SU-DHL-6 (cell line): ENCODE measurements at regions not wholly inside any gene's neighbourhood (a gene's known extent, or its start where the extent isn't known, plus 50 kb on each side); places are given as distances from the start of the nearest gene placed in this dataset.

Experiments used
- CTCF ChIP-seq: fragments of 200-600 bp; sonication (generic); IDR thresholded peaks from one replicate; pipeline ENCODE4 v1.5.1; 2017; ENCODE audit warnings: antibody characterized with exemption, mild to moderate bottlenecking, low read length, moderate library complexity; ENCODE audit not compliant: insufficient read depth, poor library complexity, severe bottlenecking
- EZH2phosphoT487 ChIP-seq: fragments of 200-600 bp; sonication (generic), shearing (Covaris generic); conservative IDR thresholded peaks from 2 replicates; pipeline ENCODE4 v1.6.1; 2018; ENCODE audit warnings: mild to moderate bottlenecking, antibody characterized with exemption, low read length, moderate library complexity, mixed read lengths

- TF ChIP-seq CTCF, result no peak
- TF ChIP-seq EZH2phosphoT487, result no peak
Observed at GRCh38 chr7:81002421-81002820, 83.6 kb upstream of the SEMA3C start.
